ENCODE measurements at regions not wholly inside any gene's neighbourhood (a gene's known extent, or its start where the extent isn't known, plus 50 kb on each side); places are given as distances from the start of the nearest gene placed in this dataset.

DNA sequence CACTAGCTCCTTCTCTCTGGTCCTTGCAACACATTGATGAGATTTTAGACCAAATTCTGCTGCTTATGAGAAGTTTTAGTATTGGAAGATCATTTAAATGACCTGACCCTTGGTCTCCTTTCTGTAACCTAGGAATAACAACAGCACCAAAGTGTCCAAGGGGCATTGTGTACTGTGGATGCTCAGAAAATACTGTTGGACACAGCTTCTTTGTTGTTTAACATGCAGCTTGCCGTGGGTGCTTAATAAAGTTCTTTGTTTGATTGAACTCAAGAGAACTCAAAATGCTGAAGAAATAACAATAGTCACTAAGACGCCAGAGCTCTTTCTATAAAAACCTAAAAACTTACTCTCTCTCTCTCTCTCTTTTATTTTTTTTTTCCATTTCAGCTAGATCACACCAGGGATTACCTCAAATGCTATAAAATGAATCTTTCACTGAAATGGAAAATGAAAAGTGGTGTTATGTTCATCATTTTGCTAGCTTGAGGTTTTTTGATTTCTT, 548.9 kb upstream of the CDH8 start:
- no peak for DNase-seq

DNA sequence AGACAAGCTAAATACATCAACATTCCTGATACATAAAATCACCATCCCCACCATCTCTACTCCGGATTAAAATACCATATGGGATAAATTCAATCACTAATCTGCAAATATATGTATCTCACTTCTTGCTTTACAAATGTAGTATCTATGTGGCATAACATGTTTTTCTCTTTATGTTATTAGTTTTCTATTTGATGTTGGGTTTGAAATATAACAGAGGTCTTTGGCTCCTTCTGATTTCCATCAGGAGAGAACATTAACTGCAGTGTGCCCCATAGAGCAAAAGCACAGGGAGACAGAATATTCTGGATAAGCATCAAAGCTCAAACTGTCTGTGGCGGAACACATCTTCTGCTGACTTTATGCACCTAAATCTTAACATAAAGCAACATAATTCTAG, 547.2 kb upstream of the CDH8 start:
- DNase-seq: no peak

DNA sequence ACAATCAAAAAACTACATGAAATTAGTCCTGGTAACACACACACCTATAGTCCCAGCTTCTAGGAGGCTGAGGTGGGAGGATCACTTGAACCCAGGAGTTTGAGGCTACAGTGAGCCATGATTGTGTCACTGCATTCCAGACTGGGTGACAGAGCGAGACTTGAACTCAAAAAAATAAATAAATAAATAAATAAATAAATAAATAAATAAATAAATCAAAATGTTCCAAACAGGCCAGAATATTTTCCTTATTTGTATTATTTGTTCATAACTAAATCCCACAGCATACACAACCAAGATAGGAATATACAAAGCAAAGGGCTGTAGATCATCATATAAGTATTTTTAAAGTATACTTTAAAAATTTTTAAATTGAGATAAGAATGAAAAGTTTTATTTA, 537.2 kb upstream of the CDH8 start:
- no peak for DNase-seq

DNA sequence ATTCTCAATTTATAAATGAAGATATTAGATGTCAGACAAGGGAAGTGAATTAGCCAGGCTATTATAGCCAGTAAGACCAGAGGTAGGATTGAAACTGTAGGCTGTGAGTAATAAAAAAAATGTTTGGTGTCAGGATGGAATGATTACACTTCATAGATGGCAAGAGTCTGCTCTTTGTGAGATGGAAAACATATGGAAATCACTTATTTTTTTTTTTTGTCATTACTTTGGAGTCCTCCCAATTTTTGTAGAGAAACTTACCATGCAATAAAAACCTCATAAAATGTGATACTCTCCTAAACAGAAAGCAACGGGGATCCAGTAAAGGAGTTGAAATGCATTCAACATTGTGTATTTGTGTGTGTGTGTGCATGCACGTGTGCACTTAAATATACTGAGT, 532.7 kb upstream of the CDH8 start:
- DNase-seq: no peak

DNA sequence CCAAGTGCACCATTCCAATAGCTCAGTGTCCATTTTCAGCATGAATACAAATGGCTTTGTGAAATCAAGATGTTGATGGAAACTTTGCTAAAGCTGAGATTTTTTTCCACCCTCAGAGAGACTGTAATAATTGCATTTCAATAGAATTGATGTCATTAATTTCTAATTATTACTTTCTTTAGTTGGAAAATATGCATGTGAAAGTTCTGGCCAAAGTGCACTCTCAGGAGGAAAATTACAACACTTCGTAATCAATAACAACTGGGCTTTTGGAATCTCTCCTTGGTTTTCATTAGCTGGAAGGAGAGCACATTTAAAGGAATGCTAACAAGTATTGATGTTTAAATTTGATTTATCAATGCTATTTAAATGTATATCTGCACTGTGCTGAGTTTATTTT, 529.5 kb upstream of the CDH8 start:
- DNase-seq: no peak

DNA sequence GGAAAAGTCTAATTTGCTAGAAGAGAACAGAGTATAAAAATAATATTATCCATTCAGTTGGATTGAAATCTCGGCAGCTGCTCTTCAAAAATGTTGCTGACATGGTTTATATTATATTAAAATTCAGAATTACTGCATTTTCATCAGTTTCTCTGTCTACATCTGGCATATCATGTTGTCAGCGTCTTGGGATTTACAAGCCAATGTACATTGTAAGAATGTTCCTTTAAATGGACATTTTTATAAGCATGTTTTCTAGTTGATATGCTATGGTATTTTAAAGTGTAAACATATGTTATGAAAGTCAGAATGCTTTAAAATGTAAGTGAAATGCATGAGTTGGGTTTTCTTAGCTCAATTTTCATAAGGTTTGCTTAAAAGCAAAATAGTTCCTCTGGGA, 528.1 kb upstream of the CDH8 start:
- DNase-seq: no peak

DNA sequence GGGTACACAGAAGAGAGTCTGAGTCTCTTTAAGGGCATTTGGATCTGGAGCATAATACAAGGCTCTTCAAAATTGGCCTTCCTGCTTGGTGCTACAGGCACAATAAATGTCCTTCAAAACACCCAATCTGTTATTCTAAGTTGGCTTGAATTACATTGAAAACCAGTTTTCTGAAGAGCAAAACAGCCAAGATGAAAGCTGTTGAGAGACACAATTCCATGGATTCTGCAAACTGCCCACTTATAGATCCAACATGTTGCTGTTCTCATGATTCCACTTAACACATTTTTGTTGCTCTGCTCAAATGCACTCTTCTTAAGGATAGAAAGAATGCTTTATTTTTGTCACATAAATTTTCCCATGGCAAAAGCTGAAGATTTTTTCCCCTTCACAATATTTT, 525.9 kb upstream of the CDH8 start:
- DNase-seq: no peak

DNA sequence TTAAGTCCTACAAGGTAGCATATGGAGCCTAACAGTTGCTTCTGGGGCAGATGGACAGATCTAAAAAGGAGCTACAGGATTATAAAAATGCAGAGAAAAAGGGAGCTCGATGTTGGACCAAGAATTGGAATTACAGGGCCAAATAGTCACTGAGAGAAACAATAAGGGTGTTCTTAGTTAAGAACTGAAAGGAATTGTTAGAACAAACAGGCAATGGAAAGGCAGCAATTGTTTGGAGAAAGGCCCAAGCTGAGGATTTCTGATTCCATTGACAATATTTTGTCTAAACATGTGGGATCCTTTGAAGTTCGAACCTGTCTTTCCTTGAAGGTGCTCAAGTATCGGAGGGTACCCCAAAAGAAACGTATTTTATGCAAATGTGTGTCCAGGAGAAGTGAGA, 513.6 kb upstream of the CDH8 start:
- no peak for DNase-seq

DNA sequence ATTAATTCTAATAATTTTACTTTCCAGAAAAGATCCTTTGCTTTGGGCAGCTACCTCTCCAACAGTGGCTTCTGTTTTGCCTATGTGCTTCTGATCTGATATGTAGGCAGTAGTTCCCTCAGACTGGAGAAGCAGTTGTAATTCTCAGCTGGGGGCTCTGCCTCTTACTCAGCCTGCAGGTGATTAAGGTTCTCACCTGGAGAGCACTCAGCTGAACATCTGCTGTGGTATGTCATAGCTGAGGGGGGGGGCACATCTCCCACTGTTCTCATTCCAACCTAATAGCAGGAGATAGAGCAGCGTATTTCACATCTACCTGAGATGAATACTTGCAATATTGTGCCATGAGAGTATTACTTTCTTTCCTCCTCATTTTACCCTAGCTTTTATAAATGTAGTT, 511.9 kb upstream of the CDH8 start:
- DNase-seq: no peak

DNA sequence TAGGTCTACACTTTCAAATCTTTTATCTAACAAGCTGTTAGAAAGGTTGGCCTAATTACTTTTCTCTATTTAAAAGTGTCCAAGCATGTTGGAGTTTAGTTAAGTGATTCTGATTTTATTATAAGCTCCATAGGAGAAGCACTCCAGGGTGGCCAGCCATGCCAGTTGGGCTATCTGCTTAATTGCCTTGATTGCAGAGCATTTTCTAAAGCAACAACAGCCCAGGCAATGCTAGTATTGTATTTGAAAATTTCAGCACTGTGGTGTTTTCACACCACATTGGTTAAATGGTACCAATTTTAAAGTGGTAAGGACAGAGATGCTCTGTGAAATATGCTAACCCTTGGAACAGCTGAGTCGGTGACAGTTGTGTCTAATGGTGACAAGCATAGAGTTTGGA, 510.5 kb upstream of the CDH8 start:
- DNase-seq: no peak

DNA sequence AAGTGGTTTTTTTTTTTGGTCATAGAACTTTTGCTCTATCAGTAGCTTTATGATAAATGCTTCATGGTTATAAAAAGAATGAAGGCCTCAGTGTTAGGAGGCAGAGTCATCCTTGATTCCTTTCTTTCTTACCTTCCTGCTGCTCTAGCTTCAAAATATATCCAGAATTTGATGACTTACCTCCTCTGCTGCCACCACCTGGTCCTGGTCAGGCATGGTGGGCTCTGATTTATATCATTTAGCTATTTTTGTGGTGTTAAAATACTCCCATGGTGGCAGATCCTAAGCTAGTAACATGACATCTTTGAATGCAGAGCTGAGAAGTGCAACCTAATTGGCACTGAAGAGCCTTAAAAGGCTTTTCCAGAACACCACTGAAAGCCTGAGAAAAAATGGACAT, 508.8 kb upstream of the CDH8 start:
- DNase-seq: no peak

DNA sequence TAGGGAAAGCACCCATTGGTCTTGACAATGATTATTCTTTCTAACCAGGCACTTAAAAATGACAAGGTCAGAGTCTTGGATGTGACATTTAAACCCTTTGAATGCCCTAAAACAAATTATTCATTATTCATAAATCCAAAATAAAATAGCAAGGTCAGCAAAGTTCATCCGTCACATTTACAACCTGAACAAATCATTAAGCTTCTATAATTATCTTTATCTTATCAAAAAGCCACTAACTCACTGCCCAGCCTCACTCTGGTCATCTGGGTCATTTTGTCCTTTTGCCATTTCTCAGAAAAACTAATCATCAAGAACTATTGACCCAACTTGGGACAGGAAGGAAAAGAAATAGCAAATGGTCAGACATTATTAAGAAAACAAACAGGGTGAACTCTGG, 507.3 kb upstream of the CDH8 start:
- DNase-seq: no peak

DNA sequence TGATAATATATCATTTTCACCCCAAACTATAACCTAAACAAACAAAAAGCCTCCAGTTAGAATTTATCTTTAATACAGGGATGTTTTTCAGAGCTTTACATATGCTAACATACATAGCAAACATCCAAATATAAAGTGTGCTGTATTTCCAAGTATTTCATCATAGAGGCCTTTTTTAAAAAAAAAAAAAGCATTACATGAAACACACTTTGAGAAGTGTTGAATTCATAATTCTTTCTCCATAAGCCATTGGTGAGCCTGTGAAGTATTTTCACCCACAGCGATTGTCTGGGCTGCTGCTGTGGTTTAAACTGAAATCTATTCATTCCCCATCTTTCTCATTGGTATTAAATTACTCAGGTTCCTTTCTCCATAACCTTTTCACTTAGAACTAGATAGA, 503.4 kb upstream of the CDH8 start:
- DNase-seq: no peak

DNA sequence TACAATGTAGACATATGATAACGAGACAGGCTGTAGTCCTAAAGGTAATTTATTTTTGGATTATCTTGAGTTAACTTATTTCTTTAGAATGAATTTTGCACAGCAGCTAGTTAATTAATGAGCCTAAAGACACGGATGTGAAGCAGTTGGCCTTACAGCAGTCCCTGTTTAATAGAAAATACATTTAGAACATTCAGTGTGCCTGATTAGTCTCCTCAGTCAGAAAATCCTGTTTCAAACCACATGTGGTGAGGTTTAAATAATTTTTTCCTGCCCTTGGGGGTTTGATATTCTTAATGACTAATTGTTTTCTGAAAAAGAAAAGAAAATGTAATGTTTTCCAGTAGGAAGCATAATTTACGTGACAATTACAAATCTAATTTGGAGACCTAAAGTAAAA, 494.2 kb upstream of the CDH8 start:
- DNase-seq: no peak

DNA sequence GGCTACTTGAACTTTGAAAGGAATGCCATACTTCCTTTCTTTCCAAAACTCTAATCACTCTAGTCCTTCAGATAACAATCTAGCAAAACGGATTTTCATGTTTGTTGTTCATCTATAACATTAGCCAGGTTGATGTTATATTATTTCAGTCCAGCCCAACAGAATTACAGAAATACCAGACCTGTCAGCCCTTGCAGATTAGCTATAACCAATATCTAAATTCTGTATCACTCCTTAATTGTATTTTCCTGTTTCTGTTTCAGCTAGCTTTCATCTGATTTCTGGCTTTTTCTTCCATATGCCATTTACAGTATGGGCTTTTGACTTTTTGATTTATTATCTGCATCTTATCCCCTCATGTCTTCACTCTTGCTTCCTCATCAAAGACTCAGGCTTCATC, 479.8 kb upstream of the CDH8 start:
- DNase-seq: no peak

DNA sequence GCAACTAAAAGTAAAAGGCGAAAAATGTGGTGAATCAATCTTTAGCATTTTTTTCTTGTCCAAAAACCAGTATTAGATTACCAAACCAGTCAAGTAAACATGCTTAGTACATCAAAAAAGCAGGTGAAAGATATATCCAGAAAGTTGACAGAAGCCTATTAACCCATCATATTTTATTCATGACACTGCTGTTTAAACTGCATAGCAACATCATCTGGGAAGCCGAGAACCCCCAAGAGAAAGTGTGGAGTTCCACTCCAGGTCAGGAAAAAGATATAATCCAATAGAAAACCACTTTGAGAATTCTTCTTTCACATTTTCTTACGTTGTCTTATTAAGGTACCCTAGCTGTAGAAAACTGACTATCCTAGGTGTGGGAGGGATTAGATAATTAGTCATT, 466.8 kb upstream of the CDH8 start:
- no peak for DNase-seq

DNA sequence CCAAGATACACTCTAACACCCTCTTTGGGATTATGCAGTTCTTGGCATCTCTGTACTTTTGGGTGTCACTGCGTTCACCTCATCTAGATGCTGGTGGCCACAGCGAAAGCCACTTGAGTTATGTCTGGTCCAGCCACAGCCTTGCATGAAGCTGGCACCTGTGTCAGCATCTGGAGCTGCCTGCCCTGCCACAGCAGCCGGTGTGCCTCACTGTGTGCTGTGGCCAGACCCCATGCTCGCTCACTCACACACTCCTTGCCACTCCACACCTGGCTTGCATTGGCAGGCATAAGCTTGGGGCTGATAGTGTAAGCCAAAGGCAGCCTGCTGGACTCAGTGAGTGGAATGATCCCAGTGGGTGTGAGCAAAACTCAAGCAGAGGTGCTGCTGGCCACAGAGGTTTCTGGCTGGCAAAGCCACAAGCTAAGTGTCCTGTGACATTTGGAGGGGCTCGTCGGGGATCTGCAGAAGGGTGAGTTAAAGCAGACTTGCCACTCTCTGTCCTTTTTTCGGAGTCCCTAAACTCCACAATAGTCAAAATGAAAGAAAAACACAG, 442.7 kb upstream of the CDH8 start:
- DNase-seq: no peak

DNA sequence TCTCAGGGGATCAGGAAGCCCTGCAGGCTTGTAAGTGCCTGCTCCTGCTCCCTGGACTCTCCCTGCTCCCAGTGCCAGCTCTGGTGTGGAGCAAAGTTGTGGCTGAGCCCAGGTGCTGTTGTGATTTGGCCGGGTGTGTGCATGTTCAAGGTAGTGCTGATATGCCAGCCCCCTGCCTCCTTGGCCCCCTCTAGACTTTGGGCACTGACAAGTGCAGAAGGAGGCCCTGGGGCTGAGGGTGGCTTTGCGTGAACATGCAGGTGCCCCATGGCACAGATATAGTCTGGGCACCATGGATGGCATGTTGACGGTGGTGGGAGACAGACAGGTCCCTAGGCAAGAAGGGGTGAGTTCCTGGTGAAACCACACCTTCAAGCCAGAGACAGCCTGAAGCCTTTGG, 441.6 kb upstream of the CDH8 start:
- no peak for DNase-seq

DNA sequence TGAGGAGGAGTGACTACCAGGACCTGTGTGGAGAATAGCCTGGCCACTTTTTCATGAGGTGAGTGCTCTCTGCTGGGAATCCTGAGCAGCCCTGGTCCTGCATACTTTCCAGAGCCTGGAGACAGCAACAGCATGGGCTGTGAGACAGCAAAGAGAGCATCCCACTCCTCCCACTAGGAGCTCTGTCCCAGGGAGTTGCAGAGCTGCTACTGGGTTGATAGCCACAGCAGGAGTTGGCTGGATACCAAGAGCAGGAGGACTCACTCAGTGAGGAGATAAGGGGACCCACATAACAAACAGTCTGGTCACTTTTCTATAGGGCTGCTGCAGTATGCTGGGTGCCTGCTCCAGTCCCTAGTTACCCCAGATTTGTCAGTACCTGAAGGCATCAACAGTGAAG, 439.3 kb upstream of the CDH8 start:
- DNase-seq: no peak

DNA sequence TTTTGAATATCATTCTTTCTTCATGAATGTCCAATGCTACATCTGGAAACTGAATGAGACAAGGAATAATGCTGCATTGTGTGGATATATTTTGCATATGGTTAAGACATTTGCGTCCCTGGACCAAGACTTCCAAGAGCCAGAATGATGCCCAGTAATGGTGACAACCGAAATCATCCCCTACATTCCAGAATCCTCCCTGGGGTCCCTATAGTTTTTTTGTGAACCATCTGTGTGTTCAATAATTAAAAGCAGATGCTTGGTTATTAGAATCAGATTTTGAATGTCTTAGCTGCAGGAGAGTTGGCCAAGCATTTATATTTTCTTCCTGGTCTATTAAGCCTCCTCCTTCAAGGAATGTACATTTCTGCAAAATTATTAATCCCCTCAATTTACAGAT, 426.7 kb upstream of the CDH8 start:
- DNase-seq: no peak

DNA sequence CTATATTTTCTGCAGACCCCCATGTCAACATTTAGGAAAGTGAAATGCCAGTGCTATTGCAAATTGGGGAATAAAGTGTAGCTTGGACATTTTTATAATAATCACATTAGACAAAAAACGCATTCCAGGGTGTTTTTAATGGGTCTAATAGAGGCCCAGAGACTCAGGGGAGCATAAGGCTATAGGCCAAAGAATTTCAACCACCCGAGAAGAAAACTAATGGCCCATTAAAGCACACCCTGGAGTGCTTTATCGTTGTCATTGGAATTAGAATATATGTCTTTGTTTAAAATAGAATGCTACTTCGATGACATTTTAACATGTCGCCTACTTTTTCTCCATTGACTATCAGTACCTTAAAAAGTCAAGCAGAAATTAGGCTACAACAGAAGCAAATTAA, 414.1 kb upstream of the CDH8 start:
- no peak for DNase-seq

DNA sequence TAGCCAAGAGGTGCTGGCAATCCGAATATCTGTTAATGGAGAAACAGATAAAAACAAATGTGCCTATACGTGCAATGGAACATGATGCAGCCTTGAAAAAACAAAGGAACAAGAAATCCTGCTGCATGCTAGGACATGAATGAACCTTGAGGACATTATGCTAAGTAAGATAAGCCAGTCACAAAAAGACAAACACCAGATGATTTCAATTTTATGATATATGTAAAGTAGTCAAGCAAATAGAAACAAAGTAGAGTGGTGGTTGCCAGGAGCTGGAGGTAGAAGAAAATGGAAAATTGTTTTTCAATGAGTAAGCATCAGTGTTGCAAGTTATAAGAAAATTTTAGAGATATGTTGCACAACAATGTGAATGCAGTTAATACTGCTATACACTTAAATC, 409.7 kb upstream of the CDH8 start:
- DNase-seq: no peak

DNA sequence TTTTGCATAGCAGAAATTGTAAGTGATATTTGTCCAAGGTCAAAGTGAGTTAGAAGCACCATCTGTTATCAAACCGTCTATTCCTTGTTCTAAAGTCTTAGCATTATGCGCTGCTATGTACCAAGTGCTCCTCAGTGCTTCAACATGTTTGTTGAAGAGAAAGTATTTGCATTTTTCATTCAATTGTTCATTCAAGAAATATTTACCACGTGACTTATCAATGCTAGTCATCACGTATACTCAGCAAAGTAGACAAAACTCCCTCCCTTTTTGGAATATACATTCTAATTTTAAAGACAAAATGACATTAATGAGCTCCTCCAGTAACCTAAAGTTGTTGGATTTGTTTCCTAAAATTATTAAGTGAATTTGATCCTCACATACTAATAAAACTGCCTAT, 388.0 kb upstream of the CDH8 start:
- no peak for DNase-seq

DNA sequence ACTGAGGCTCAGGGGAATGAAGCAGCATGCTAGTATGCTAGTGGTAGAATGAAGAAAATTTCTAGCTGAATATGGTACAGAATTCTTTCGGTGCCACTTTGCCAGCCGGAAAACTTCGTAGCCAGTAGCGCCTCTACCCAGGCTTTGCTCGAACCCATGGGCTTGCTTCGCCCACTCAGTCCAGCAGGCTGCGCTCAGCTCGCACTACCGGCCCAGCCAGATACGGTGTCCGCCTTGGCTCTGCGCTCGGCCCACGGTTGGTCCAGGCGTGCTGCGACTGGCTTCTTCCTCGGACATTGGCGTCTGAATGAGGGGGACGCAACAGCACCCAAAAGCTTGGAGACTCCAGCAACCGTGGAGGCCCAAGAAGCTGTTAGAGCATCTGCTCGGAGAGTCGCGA, 372.5 kb upstream of the CDH8 start:
- no peak for DNase-seq

DNA sequence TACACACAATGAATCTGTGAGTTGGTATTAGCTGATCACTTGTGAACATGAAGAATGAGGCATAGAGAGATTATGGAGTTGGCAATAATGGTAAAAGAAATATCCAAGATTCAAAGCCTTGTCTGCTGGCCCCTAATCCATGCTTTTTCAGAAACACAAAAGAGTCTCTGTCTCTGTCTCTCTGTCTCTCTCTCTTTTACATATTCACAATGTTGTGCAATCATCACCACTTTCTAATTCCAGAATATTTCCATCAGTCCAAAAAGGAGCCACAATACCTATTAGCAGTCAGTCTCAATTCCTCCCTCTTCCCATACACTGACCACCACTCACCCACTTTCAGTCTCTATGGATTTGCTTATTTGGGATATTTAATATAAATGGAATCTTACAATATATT, 370.1 kb upstream of the CDH8 start:
- DNase-seq: no peak
